Neural cell (in vitro differentiated cells): ENCODE measurements at regions not wholly inside any gene's neighbourhood (a gene's known extent, or its start where the extent isn't known, plus 50 kb on each side); places are given as distances from the start of the nearest gene placed in this dataset.

ENCODE experiments used
- EP300 ChIP-seq: fragments of 450-650 bp; conservative IDR thresholded peaks from 2 replicates; pipeline ENCODE4 v1.6.1; 2014; ENCODE audit warnings: antibody characterized with exemption, mild to moderate bottlenecking, moderate library complexity; ENCODE audit not compliant: poor library complexity, severe bottlenecking
- EZH2 ChIP-seq: fragments of 200-600, 300-800 bp; shearing (Covaris generic), sonication (generic); IDR thresholded peaks from 2 replicates; pipeline ENCODE4 v1.6.1; 2014; ENCODE audit warnings: antibody characterized with exemption, low read length, borderline replicate concordance, mild to moderate bottlenecking; ENCODE audit not compliant: insufficient read depth, poor library complexity, severe bottlenecking
- MXI1 ChIP-seq: fragments of 450-650 bp; conservative IDR thresholded peaks from 2 replicates; pipeline ENCODE4 v1.6.1; 2014; ENCODE audit warnings: antibody characterized with exemption, mild to moderate bottlenecking; ENCODE audit not compliant: poor library complexity, severe bottlenecking
- POLR2AphosphoS5 ChIP-seq: IDR thresholded peaks from 2 replicates; pipeline ENCODE4 v1.6.1; 2012
- RAD21 ChIP-seq: fragments of 450-650 bp; conservative IDR thresholded peaks from 2 replicates; pipeline ENCODE4 v1.6.1; 2014; ENCODE audit warnings: antibody characterized with exemption, mild to moderate bottlenecking, moderate library complexity
- SMC3 ChIP-seq: fragments of 450-650 bp; conservative IDR thresholded peaks from 2 replicates; pipeline ENCODE4 v1.6.1; 2014; ENCODE audit warnings: antibody characterized with exemption, mild to moderate bottlenecking, moderate library complexity; ENCODE audit not compliant: poor library complexity
- TAF1 ChIP-seq: IDR thresholded peaks from 2 replicates; pipeline ENCODE4 v1.6.1; 2012; ENCODE audit warnings: low read depth
- TF ChIP-seq, protein P1 (sequence below): fragments of 450-650 bp; IDR thresholded peaks from 2 replicates; pipeline ENCODE4 v1.5.1; 2014; ENCODE audit warnings: antibody characterized with exemption, mild to moderate bottlenecking, moderate library complexity; ENCODE audit not compliant: poor library complexity, severe bottlenecking

DNA sequence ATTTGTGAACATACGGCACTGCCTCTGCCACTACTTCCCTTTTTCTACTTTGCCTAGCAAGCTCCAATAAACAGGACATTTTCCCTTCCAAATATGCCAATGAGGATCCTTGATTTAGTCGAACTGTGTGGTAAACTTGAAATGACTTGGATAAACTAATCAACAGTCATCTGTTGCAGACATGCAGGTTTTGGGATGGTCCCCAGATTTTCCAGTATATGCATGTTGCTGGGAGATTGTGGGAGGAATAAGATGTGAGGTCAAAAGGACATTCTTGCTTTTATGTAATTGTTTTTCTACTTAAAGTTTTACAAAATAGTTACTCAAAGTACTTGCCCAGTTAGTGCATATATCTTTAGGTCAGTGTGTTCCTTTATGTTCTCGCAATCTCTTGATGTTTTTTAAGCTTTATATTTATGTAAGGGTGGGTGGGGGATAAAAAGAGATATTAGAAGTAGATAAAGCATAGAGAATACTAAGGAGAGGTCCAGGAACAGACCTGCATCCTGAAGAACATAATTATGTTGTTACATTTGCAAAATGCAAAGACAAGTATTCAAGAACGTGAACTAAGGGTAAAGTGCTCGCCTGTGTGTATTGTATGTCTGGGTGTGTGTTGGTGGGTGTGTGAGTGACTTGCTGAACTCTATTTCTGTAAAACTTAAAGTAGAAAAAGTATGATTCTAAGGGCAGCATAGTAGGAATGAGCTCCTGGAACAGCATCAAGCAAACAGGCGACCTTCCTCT is 88.4 kb upstream of the OXGR1 start:
- TF ChIP-seq EP300 (no peak), RAD21 (no peak), MXI1 (no peak), TAF1 (no peak), EZH2 (no peak), POLR2AphosphoS5 (no peak), SMC3 (no peak)
- TF ChIP-seq, protein P1, sequence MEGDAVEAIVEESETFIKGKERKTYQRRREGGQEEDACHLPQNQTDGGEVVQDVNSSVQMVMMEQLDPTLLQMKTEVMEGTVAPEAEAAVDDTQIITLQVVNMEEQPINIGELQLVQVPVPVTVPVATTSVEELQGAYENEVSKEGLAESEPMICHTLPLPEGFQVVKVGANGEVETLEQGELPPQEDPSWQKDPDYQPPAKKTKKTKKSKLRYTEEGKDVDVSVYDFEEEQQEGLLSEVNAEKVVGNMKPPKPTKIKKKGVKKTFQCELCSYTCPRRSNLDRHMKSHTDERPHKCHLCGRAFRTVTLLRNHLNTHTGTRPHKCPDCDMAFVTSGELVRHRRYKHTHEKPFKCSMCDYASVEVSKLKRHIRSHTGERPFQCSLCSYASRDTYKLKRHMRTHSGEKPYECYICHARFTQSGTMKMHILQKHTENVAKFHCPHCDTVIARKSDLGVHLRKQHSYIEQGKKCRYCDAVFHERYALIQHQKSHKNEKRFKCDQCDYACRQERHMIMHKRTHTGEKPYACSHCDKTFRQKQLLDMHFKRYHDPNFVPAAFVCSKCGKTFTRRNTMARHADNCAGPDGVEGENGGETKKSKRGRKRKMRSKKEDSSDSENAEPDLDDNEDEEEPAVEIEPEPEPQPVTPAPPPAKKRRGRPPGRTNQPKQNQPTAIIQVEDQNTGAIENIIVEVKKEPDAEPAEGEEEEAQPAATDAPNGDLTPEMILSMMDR: no peak
